IMR-90 (cell line): ENCODE measurements at regions not wholly inside any gene's neighbourhood (a gene's known extent, or its start where the extent isn't known, plus 50 kb on each side); places are given as distances from the start of the nearest gene placed in this dataset.

Source experiments
- BHLHE40 ChIP-seq: fragments of 150-350 bp; IDR thresholded peaks from 2 replicates; pipeline ENCODE4 v1.6.1; 2016; ENCODE audit warnings: mild to moderate bottlenecking, low read depth, low read length
- CEBPB ChIP-seq: IDR thresholded peaks from 2 replicates; pipeline ENCODE4 v1.6.1; 2012; ENCODE audit warnings: low read depth, low read length, improper control_type of control experiment
- CHD1 ChIP-seq: IDR thresholded peaks from 2 replicates; pipeline ENCODE4 v1.6.1; 2012; ENCODE audit warnings: low read depth, low read length, improper control_type of control experiment
- CTCF ChIP-seq: conservative IDR thresholded peaks from 2 replicates; pipeline ENCODE4 v1.5.1; 2012; ENCODE audit warnings: mild to moderate bottlenecking, low read depth, low read length, improper control_type of control experiment
- FOS ChIP-seq: fragments of 150-350 bp; IDR thresholded peaks from 2 replicates; pipeline ENCODE4 v1.6.1; 2016; ENCODE audit warnings: low read depth, low read length
- MAZ ChIP-seq: IDR thresholded peaks from 2 replicates; pipeline ENCODE4 v1.6.1; 2012; ENCODE audit warnings: low read depth, mild to moderate bottlenecking, low read length, improper control_type of control experiment, moderate library complexity, borderline replicate concordance
- POLR2A ChIP-seq: IDR thresholded peaks from 2 replicates; pipeline ENCODE4 v1.6.1; 2012; ENCODE audit warnings: mild to moderate bottlenecking, low read depth, low read length
- RAD21 ChIP-seq: IDR thresholded peaks from 2 replicates; pipeline ENCODE4 v1.6.1; 2012; ENCODE audit warnings: low read length, improper control_type of control experiment
- SMC3 ChIP-seq: fragments of 150-350 bp; IDR thresholded peaks from 2 replicates; pipeline ENCODE4 v1.6.1; 2016; ENCODE audit warnings: low read depth, mild to moderate bottlenecking, antibody characterized with exemption, low read length, moderate library complexity

GRCh38 chr5:30385754-30386153 lies 807.7 kb upstream of the CDH6 start:
- TF ChIP-seq POLR2A (no peak), CTCF (no peak), BHLHE40 (no peak), RAD21 (no peak), SMC3 (no peak), CEBPB (no peak), MAZ (no peak), CHD1 (no peak), FOS (no peak)
